Vagina (tissue), 2 donors: ENCODE measurements at regions not wholly inside any gene's neighbourhood (a gene's known extent, or its start where the extent isn't known, plus 50 kb on each side); places are given as distances from the start of the nearest gene placed in this dataset.

Experiments
- POLR2AphosphoS5 ChIP-seq, 2 donors: sonication (generic); formaldehyde crosslinking; IDR thresholded peaks; one replicate each; pipeline ENCODE4 v1.9.0; 2017; ENCODE audit warnings: antibody characterized with exemption in 2 of 2, mild to moderate bottlenecking in 2 of 2, low read depth in 1 of 2; ENCODE audit not compliant: insufficient read depth in 1 of 2
- TF ChIP-seq, protein P1 (sequence below), 3 experiments: fragments of 450-650 bp in 2 of 3; fragments of 200-600 bp in 1 of 3; sonication (generic) in 1 of 3; IDR thresholded peaks; one replicate each; pipeline ENCODE4 v1.5.1; 2017 to 2019; ENCODE audit warnings: antibody characterized with exemption in 3 of 3, mild to moderate bottlenecking in 2 of 3, moderate library complexity in 2 of 3

DNA sequence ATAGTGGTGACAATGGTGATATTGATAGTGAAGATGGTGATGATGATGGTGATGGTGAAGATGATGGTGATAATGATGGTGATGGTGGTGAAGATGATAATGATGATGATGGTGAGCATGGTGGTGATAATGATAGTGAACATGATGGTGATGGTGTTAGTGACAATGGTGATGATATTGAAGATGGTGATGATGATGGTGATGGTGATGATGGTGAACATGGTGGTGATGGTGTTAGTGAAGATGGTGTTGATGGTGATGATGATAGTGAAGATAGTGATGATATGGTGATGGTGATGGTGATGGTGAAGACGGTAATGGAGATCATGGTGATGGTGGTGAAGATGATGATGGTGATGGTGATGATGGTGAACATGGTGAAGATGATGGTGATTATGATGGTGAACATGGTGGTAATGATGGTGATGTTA is 259.2 kb downstream of the MATN1 start:
- TF ChIP-seq, protein P1, sequence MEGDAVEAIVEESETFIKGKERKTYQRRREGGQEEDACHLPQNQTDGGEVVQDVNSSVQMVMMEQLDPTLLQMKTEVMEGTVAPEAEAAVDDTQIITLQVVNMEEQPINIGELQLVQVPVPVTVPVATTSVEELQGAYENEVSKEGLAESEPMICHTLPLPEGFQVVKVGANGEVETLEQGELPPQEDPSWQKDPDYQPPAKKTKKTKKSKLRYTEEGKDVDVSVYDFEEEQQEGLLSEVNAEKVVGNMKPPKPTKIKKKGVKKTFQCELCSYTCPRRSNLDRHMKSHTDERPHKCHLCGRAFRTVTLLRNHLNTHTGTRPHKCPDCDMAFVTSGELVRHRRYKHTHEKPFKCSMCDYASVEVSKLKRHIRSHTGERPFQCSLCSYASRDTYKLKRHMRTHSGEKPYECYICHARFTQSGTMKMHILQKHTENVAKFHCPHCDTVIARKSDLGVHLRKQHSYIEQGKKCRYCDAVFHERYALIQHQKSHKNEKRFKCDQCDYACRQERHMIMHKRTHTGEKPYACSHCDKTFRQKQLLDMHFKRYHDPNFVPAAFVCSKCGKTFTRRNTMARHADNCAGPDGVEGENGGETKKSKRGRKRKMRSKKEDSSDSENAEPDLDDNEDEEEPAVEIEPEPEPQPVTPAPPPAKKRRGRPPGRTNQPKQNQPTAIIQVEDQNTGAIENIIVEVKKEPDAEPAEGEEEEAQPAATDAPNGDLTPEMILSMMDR (IDR thresholded peaks at IDR 0.05), result no peak
- no peak for TF ChIP-seq POLR2AphosphoS5 (IDR thresholded peaks at IDR 0.05; ENCODE audit: insufficient read depth in 1 of 2, low read depth in 1 of 2)
